ENCODE measurements at regions not wholly inside any gene's neighbourhood (a gene's known extent, or its start where the extent isn't known, plus 50 kb on each side); places are given as distances from the start of the nearest gene placed in this dataset.

GRCh38 chr2:157192445-157193423, 64.8 kb upstream of the GALNT5 start:
- TF ChIP-seq EZH2phosphoT487 (conservative IDR thresholded peaks at IDR 0.05; ENCODE audit: low read length), result no peak
- no peak for TF ChIP-seq CTCF (IDR thresholded peaks at IDR 0.05; ENCODE audit: insufficient read depth, low read length, poor library complexity, severe bottlenecking)
- Histone ChIP-seq H3K9me2 (replicated peaks; ENCODE audit: insufficient read depth, low read length) (no peaks in the 10 kb centered on the region), H3K4me2 (ENCODE audit: low read depth, low read length, poor library complexity, severe bottlenecking) (no peak overlapping the region), H3F3A (ENCODE audit: insufficient read depth) (no peaks in the 10 kb centered on the region), H3K9ac (ENCODE audit: low read length) (no peak overlapping the region), H3K79me2 (ENCODE audit: insufficient read depth, low read length) (no peaks in the 10 kb centered on the region), H3K36me3 (ENCODE audit: low read length) (no peaks in the 10 kb centered on the region), H4K20me1 (ENCODE audit: low read depth, low read length) (no peaks in the 10 kb centered on the region), H3K4me3 (ENCODE audit: insufficient read depth, low read length, poor library complexity, severe bottlenecking) (no peak overlapping the region), H3K27me3 (ENCODE audit: low read length) (no peaks in the 10 kb centered on the region), H2AFZ (ENCODE audit: low read depth, low read length, severe bottlenecking) (no peak overlapping the region), H3K9me3 (ENCODE audit: insufficient read depth, low read length) (no peaks in the 10 kb centered on the region), H3K27ac (ENCODE audit: low read depth, low read length) (no peak overlapping the region)

- H3K4me2 ChIP-seq (ENCODE audit: low read depth, low read length, poor library complexity, severe bottlenecking), result no peak overlapping the region
- H3K4me3 ChIP-seq (ENCODE audit: insufficient read depth, low read length, poor library complexity, severe bottlenecking), result no peak overlapping the region
- H3K9me2 ChIP-seq (replicated peaks; ENCODE audit: insufficient read depth, low read length), result no peaks in the 10 kb centered on the region
- H3K9me3 ChIP-seq (ENCODE audit: insufficient read depth, low read length), result no peaks in the 10 kb centered on the region
- no peak overlapping the region for H3K27ac ChIP-seq (ENCODE audit: low read depth, low read length)
- H4K20me1 ChIP-seq (ENCODE audit: low read depth, low read length), result no peaks in the 10 kb centered on the region
- H3K36me3 ChIP-seq (ENCODE audit: low read length), result no peaks in the 10 kb centered on the region
- H3F3A ChIP-seq (ENCODE audit: insufficient read depth), result no peaks in the 10 kb centered on the region
- no peak overlapping the region for H3K9ac ChIP-seq (ENCODE audit: low read length)
- no peaks in the 10 kb centered on the region for H3K79me2 ChIP-seq (ENCODE audit: insufficient read depth, low read length)
- no peaks in the 10 kb centered on the region for H3K27me3 ChIP-seq (ENCODE audit: low read length)
- no peak overlapping the region for H2AFZ ChIP-seq (ENCODE audit: low read depth, low read length, severe bottlenecking)
- no peak for TF ChIP-seq CTCF (IDR thresholded peaks at IDR 0.05; ENCODE audit: insufficient read depth, low read length, poor library complexity, severe bottlenecking)
- no peak for TF ChIP-seq EZH2phosphoT487 (conservative IDR thresholded peaks at IDR 0.05; ENCODE audit: low read length)
Observed at GRCh38 chr2:157193461-157193860, 64.0 kb upstream of the GALNT5 start.

- H3K27ac ChIP-seq (ENCODE audit: low read depth, low read length), result no peak overlapping the region
Observed at GRCh38 chr2:157194097-157194688, 63.3 kb upstream of the GALNT5 start.

More at GRCh38 chr2:157194097-157194688, 63.3 kb upstream of the GALNT5 start:
- Histone ChIP-seq H3K9me3 (ENCODE audit: insufficient read depth, low read length) (no peaks in the 10 kb centered on the region), H3K79me2 (ENCODE audit: insufficient read depth, low read length) (no peaks in the 10 kb centered on the region), H2AFZ (ENCODE audit: low read depth, low read length, severe bottlenecking) (no peak overlapping the region), H3F3A (ENCODE audit: insufficient read depth) (no peaks in the 10 kb centered on the region), H3K4me3 (ENCODE audit: insufficient read depth, low read length, poor library complexity, severe bottlenecking) (no peak overlapping the region), H3K36me3 (ENCODE audit: low read length) (no peaks in the 10 kb centered on the region), H3K9ac (ENCODE audit: low read length) (no peak overlapping the region), H3K27me3 (ENCODE audit: low read length) (no peaks in the 10 kb centered on the region), H3K9me2 (replicated peaks; ENCODE audit: insufficient read depth, low read length) (no peaks in the 10 kb centered on the region), H3K4me2 (ENCODE audit: low read depth, low read length, poor library complexity, severe bottlenecking) (no peak overlapping the region), H4K20me1 (ENCODE audit: low read depth, low read length) (no peaks in the 10 kb centered on the region)
- TF ChIP-seq CTCF (IDR thresholded peaks at IDR 0.05; ENCODE audit: insufficient read depth, low read length, poor library complexity, severe bottlenecking) (peak; percentile 47), EZH2phosphoT487 (conservative IDR thresholded peaks at IDR 0.05; ENCODE audit: low read length) (no peak)

All from SU-DHL-6 (cell line).